B cell (primary cell): ENCODE measurements at regions not wholly inside any gene's neighbourhood (a gene's known extent, or its start where the extent isn't known, plus 50 kb on each side); places are given as distances from the start of the nearest gene placed in this dataset.

Experiments
- CTCF ChIP-seq: fragments of 200-600 bp; IDR thresholded peaks from one replicate; pipeline ENCODE4 v1.8.0; 2022; ENCODE audit warnings: antibody characterized with exemption, mild to moderate bottlenecking
- EZH2 ChIP-seq: IDR thresholded peaks from 2 replicates; pipeline ENCODE4 v1.6.1; 2012; ENCODE audit warnings: borderline replicate concordance, low read depth, mild to moderate bottlenecking, moderate library complexity, low read length; ENCODE audit not compliant: insufficient read depth, poor library complexity, severe bottlenecking

GRCh38 chr17:77749989-77750388 lies 208.5 kb upstream of the TNRC6C start:
- TF ChIP-seq CTCF, result no peak
- no peak for TF ChIP-seq EZH2
